ENCODE measurements at regions not wholly inside any gene's neighbourhood (a gene's known extent, or its start where the extent isn't known, plus 50 kb on each side); places are given as distances from the start of the nearest gene placed in this dataset.

- TF ChIP-seq CTCF (IDR thresholded peaks at IDR 0.05) (no peak), POLR2A (IDR thresholded peaks at IDR 0.05) (no peak)
Measured at GRCh38 chr2:76610451-76610850, 899.7 kb upstream of the GCFC2 start.
